ENCODE measurements at regions not wholly inside any gene's neighbourhood (a gene's known extent, or its start where the extent isn't known, plus 50 kb on each side); places are given as distances from the start of the nearest gene placed in this dataset.

- DNase-seq (ENCODE audit: low read depth in 3 of 3, low spot score in 1 of 3): no peak
These were observed 101.4 kb upstream of the GLI3 start for GRCh38 chr7:42338231-42338915.

GRCh38 chr7:42337225-42337905 lies 100.4 kb upstream of the GLI3 start:
- DNase-seq (ENCODE audit: low read depth in 3 of 3, low spot score in 1 of 3): no peak

DNA sequence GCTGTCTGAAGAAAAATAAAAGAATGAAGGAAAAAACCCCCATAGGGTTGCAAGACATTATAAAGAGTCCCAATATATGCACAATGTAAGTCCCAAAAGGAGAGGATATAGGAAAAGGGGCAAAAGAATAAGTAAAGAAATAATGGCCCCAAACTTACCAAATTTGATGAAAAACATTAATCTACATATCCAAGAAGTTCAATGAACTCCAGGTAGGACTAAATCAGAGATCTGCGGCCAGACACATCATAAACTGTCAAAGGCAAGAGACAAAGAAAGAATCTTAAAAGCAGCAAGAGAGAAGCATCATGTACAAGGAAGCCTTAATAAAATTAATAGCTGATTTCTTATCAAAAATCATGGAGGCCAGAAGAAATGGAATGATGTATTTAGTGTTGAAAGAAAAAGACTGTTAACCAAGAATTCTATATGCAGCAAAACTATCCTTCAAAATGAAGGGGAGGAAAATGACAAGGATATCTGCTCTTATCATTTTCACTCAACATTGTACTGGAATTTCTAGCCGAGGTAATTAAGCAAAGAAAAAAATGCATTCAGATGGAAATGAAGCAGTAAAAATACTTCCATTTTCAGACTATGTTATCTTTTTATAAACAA lies 95.7 kb upstream of the GLI3 start:
- DNase-seq (ENCODE audit: low read depth in 3 of 3, low spot score in 1 of 3): no peak

DNA sequence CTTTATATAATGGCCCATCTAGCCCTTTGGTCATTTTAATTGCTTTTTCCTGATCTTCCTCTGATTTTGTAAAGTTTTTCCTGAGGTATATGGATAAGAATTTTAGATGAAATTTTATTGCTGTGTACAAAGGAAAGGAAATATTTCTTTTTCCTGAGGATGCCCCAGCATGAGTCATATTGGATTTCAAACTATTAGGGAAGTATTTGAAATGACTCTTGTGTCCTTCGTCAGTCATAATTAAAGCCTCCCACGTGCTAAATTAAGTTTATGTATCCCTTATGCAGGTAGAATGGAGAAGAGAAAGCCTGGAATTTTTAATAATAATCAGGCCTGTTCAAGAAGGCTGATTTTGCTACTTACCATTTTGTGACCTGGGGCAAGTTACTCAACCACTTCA lies 82.6 kb upstream of the GLI3 start:
- no peak for DNase-seq (ENCODE audit: low read depth in 3 of 3, low spot score in 1 of 3)

GRCh38 chr7:42315631-42316030 lies 78.6 kb upstream of the GLI3 start:
- DNase-seq (ENCODE audit: low read depth in 3 of 3, low spot score in 1 of 3): no peak

DNA sequence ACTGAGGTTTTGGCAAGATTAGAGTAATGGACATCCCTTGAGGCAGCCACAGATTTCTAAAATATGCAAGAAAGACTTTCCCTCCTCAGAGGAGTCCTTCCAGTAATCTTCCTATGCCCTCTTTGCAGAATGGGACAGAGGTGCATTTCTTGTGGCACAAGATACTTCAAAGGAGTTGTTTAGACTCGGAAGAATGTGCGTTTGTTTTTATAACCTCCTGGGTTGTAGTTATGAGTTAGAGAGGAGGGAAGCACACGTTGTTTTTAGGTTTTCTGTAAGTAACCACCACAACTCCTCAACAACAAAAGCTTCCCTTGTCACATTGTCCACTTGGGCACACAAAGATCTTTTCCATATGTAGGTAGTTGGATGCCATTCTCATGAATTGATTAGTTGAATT lies 78.1 kb upstream of the GLI3 start:
- no peak for DNase-seq (ENCODE audit: low read depth in 3 of 3, low spot score in 1 of 3)

DNA sequence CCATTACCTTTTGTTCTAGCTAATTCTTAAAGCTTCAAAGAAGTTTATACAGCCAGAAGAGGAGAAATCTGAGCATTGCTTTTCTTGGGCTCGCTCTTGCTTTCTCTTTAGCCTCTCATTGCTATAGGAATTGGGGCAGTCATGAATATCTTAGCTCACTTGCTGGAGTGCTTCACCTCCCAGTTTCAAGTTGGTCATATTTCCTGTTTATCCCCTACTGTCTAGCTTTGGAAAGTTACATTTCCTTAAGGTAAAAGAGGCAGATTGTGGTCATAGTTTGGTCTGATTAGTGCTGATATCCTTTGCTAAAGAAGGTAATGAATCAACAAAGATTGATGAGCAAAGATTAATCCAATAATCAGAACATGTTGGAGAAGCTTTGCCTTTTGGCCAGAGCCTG lies 77.7 kb upstream of the GLI3 start:
- no peak for DNase-seq (ENCODE audit: low read depth in 3 of 3, low spot score in 1 of 3)

GRCh38 chr7:42311195-42311594 lies 74.2 kb upstream of the GLI3 start:
- DNase-seq (ENCODE audit: low read depth in 3 of 3, low spot score in 1 of 3): no peak

GRCh38 chr7:42292991-42293521 lies 56.0 kb upstream of the GLI3 start:
- no peak for DNase-seq (ENCODE audit: low read depth in 3 of 3, low spot score in 1 of 3)

- no peak for DNase-seq (ENCODE audit: low read depth in 3 of 3, low spot score in 1 of 3)
These were observed 52.5 kb upstream of the GLI3 start for GRCh38 chr7:42289473-42289872.

Measured in stimulated activated CD4-positive, alpha-beta T cell treated with anti-CD3 and anti-CD28 coated beads, TNF-alpha, amount 100 ng/mL, for 1 hour (primary cell).